ENCODE measurements at regions not wholly inside any gene's neighbourhood (a gene's known extent, or its start where the extent isn't known, plus 50 kb on each side); places are given as distances from the start of the nearest gene placed in this dataset.

GRCh38 chr13:62092536-62092935 lies 676.9 kb upstream of the PCDH20 start:
- TF ChIP-seq CTCF (IDR thresholded peaks at IDR 0.05 in 2 of 3, conservative IDR thresholded peaks at IDR 0.05 in 1 of 3; ENCODE audit: control insufficient read depth in 2 of 3, extremely low read depth in 1 of 3, insufficient read depth in 1 of 3, low read depth in 3 of 3, low read length in 3 of 3) (no peak), KDM1A (IDR thresholded peaks at IDR 0.05; ENCODE audit: borderline replicate concordance) (no peak), ZNF217 (IDR thresholded peaks at IDR 0.05) (no peak), EGR1 (IDR thresholded peaks at IDR 0.05; ENCODE audit: borderline replicate concordance in 1 of 2, low read depth in 2 of 2, low read length in 2 of 2) (no peak)
